ENCODE measurements at regions not wholly inside any gene's neighbourhood (a gene's known extent, or its start where the extent isn't known, plus 50 kb on each side); places are given as distances from the start of the nearest gene placed in this dataset.

DNA sequence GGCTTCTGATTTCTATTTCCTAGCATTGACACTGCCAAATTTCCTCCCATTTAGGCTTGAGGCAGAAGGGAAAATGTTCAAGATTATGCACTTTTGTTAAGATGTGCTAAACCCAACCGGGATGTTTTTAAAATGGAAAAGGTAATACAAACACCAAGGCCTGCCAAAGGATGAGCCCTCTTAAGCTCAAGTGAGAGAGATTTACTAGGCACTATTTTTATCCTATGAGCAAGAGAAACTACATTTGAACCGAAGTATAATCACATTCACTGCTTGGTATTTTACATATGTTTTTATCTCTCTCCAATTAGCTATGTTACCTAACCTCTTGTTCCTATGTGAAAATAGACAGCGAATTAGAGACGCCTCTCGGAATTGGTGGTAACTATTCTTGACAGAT lies 295.8 kb downstream of the GABRB3 start:
- no peaks in the 10 kb centered on the region for H3K4me1 ChIP-seq
- intact Hi-C loops (cut with DNase I; ENCODE audit: low total_unique reads), result no loop called here
- H3K4me3 ChIP-seq, result no peak overlapping the region
- no peaks in the 10 kb centered on the region for H3K36me3 ChIP-seq
- TF ChIP-seq, protein P1, sequence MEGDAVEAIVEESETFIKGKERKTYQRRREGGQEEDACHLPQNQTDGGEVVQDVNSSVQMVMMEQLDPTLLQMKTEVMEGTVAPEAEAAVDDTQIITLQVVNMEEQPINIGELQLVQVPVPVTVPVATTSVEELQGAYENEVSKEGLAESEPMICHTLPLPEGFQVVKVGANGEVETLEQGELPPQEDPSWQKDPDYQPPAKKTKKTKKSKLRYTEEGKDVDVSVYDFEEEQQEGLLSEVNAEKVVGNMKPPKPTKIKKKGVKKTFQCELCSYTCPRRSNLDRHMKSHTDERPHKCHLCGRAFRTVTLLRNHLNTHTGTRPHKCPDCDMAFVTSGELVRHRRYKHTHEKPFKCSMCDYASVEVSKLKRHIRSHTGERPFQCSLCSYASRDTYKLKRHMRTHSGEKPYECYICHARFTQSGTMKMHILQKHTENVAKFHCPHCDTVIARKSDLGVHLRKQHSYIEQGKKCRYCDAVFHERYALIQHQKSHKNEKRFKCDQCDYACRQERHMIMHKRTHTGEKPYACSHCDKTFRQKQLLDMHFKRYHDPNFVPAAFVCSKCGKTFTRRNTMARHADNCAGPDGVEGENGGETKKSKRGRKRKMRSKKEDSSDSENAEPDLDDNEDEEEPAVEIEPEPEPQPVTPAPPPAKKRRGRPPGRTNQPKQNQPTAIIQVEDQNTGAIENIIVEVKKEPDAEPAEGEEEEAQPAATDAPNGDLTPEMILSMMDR (IDR thresholded peaks at IDR 0.05), result no peak
- TF ChIP-seq POLR2A (IDR thresholded peaks at IDR 0.05) (no peak), EP300 (IDR thresholded peaks at IDR 0.05) (no peak), POLR2AphosphoS5 (IDR thresholded peaks at IDR 0.05) (no peak)
- no peak overlapping the region for H3K27ac ChIP-seq
- no peaks in the 10 kb centered on the region for H3K27me3 ChIP-seq
- DNase-seq, result no peak
- 86 to 93% (median 91%) methylated on average over 5 of the region's 5 CpGs for WGBS, 5 donors
- peaks cover 0 to 33% (median 17%) of the 10 kb centered on the region in 4 donors for H3K9me3 ChIP-seq

GRCh38 chr15:26475554-26475953 lies 297.3 kb downstream of the GABRB3 start:
- no peaks in the 10 kb centered on the region for H3K4me1 ChIP-seq
- DNase-seq, result no peak
- H3K9me3 ChIP-seq, result peaks cover 0 to 33% (median 17%) of the 10 kb centered on the region in 4 donors
- no peaks in the 10 kb centered on the region for H3K27me3 ChIP-seq
- no peaks in the 10 kb centered on the region for H3K36me3 ChIP-seq
- intact Hi-C loops (cut with DNase I; ENCODE audit: low total_unique reads), result no loop called here
- no peak overlapping the region for H3K4me3 ChIP-seq
- no peak overlapping the region for H3K27ac ChIP-seq
- WGBS, 5 donors, result 61 to 76% (median 73%) methylated on average over 7 of the region's 7 CpGs
- TF ChIP-seq, protein P1 (IDR thresholded peaks at IDR 0.05), result no peak
- no peak for TF ChIP-seq POLR2A (IDR thresholded peaks at IDR 0.05)

DNA sequence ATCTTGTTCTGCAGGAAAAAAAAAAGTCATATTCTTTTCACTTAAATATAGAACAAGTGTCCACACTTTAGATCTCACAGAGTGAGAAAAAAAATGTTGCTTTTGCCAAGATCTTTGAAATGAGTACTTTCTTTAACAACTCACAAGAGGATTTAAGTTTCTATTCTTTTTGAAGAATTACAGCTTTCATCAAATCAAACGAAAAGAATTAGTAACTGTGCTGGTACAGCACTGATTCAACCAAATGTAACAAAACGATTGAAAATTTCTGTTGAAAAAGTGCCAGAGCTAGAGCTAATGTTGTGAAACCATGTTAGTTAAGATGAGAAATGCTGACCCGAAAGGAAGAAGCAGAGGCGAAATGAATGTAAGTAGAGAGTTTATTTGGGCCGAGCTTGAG lies 300.2 kb downstream of the GABRB3 start:
- no peaks in the 10 kb centered on the region for H3K27me3 ChIP-seq
- peaks cover 0 to 27% (median 17%) of the 10 kb centered on the region in 4 donors for H3K9me3 ChIP-seq
- no peak overlapping the region for H3K27ac ChIP-seq
- H3K4me3 ChIP-seq, result no peak overlapping the region
- WGBS, 5 donors, result 68 to 77% (median 71%) methylated on average over 5 of the region's 5 CpGs
- TF ChIP-seq, protein P1 (IDR thresholded peaks at IDR 0.05), result no peak
- TF ChIP-seq EP300 (IDR thresholded peaks at IDR 0.05), result no peak
- TF ChIP-seq POLR2A (IDR thresholded peaks at IDR 0.05), result no peak
- no peak for TF ChIP-seq POLR2AphosphoS5 (IDR thresholded peaks at IDR 0.05)
- intact Hi-C loops (cut with DNase I; ENCODE audit: low total_unique reads), result no loop called here
- H3K4me1 ChIP-seq, result no peaks in the 10 kb centered on the region
- H3K36me3 ChIP-seq, result no peaks in the 10 kb centered on the region
- DNase-seq, result no peak

GRCh38 chr15:26461847-26462608 lies 310.8 kb downstream of the GABRB3 start:
- H3K4me3 ChIP-seq, result no peak overlapping the region
- 90 to 91% (median 90%) methylated on average over 5 to 13 of the region's 13 CpGs for WGBS, 5 donors
- DNase-seq, result no peak
- no peaks in the 10 kb centered on the region for H3K36me3 ChIP-seq
- TF ChIP-seq, protein P1 (IDR thresholded peaks at IDR 0.05), result no peak
- TF ChIP-seq POLR2A (IDR thresholded peaks at IDR 0.05), result no peak
- no peak for TF ChIP-seq EP300 (IDR thresholded peaks at IDR 0.05)
- no peak for TF ChIP-seq POLR2AphosphoS5 (IDR thresholded peaks at IDR 0.05)
- no peaks in the 10 kb centered on the region for H3K27me3 ChIP-seq
- peaks cover 0 to 47% (median 15%) of the 10 kb centered on the region in 4 donors for H3K9me3 ChIP-seq
- H3K4me1 ChIP-seq, result no peaks in the 10 kb centered on the region
- no peak overlapping the region for H3K27ac ChIP-seq
- intact Hi-C loops (cut with DNase I; ENCODE audit: low total_unique reads), result no loop called here
